ENCODE measurements at regions not wholly inside any gene's neighbourhood (a gene's known extent, or its start where the extent isn't known, plus 50 kb on each side); places are given as distances from the start of the nearest gene placed in this dataset.

DNA sequence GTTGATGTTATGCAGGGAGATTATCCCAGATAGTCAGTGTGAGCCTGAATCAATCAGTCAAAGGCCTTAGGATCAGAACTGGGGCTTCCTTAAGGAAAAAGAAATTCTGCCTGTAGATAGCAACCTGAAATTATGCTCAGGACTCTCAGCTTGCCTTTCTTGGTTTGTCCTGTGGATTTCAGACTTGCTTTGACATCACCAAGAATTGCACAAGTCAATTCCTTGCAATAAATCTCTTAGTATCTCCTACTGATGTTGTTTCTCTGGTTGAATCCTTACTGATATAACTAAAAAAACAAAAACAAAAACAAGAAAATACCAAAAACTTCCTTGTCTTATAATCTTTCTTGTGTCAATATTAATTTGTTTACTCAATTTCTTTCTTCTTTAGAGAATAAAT lies 258.9 kb upstream of the TCF21 start:
- Mint-ChIP-seq H3K27ac (ENCODE audit: unreplicated experiment) (no peak overlapping the region), H3K4me3 (ENCODE audit: unreplicated experiment) (no peak overlapping the region), H3K36me3 (ENCODE audit: low read depth) (no peaks in the 10 kb centered on the region), H3K9me3 (ENCODE audit: low read depth) (no peaks in the 10 kb centered on the region), H3K4me1 (ENCODE audit: low read depth) (no peaks in the 10 kb centered on the region), H3K27me3 (ENCODE audit: low read depth) (no peaks in the 10 kb centered on the region)
- TF ChIP-seq CTCF (IDR thresholded peaks at IDR 0.05) = no peak
- no peak for DNase-seq (ENCODE audit: low spot score)

GRCh38 chr6:133630651-133631050 lies 258.3 kb upstream of the TCF21 start:
- Mint-ChIP-seq H3K36me3 (ENCODE audit: low read depth) (no peaks in the 10 kb centered on the region), H3K27ac (ENCODE audit: unreplicated experiment) (no peak overlapping the region), H3K27me3 (ENCODE audit: low read depth) (no peaks in the 10 kb centered on the region), H3K4me3 (ENCODE audit: unreplicated experiment) (no peak overlapping the region), H3K9me3 (ENCODE audit: low read depth) (no peaks in the 10 kb centered on the region), H3K4me1 (ENCODE audit: low read depth) (no peaks in the 10 kb centered on the region)
- no peak for DNase-seq (ENCODE audit: low spot score)
- TF ChIP-seq CTCF (IDR thresholded peaks at IDR 0.05) = no peak

- Mint-ChIP-seq H3K27ac (ENCODE audit: unreplicated experiment) (no peak overlapping the region), H3K9me3 (ENCODE audit: low read depth) (no peaks in the 10 kb centered on the region), H3K27me3 (ENCODE audit: low read depth) (no peaks in the 10 kb centered on the region), H3K36me3 (ENCODE audit: low read depth) (no peaks in the 10 kb centered on the region), H3K4me1 (ENCODE audit: low read depth) (no peaks in the 10 kb centered on the region), H3K4me3 (ENCODE audit: unreplicated experiment) (no peak overlapping the region)
- TF ChIP-seq CTCF (IDR thresholded peaks at IDR 0.05) = peak; percentile 58
- DNase-seq (ENCODE audit: low spot score) = no peak
These were observed 257.5 kb upstream of the TCF21 start for GRCh38 chr6:133631421-133631820.

GRCh38 chr6:133632206-133632605 lies 256.7 kb upstream of the TCF21 start:
- TF ChIP-seq CTCF (IDR thresholded peaks at IDR 0.05) = no peak
- Mint-ChIP-seq H3K27me3 (ENCODE audit: low read depth) (no peaks in the 10 kb centered on the region), H3K27ac (ENCODE audit: unreplicated experiment) (no peak overlapping the region), H3K9me3 (ENCODE audit: low read depth) (no peaks in the 10 kb centered on the region), H3K4me1 (ENCODE audit: low read depth) (no peaks in the 10 kb centered on the region), H3K4me3 (ENCODE audit: unreplicated experiment) (no peak overlapping the region), H3K36me3 (ENCODE audit: low read depth) (no peaks in the 10 kb centered on the region)
- no peak for DNase-seq (ENCODE audit: low spot score)

- Mint-ChIP-seq H3K4me3 (ENCODE audit: unreplicated experiment) (no peak overlapping the region), H3K4me1 (ENCODE audit: low read depth) (no peaks in the 10 kb centered on the region), H3K36me3 (ENCODE audit: low read depth) (no peaks in the 10 kb centered on the region), H3K27ac (ENCODE audit: unreplicated experiment) (no peak overlapping the region), H3K27me3 (ENCODE audit: low read depth) (no peaks in the 10 kb centered on the region), H3K9me3 (ENCODE audit: low read depth) (no peaks in the 10 kb centered on the region)
- no peak for DNase-seq (ENCODE audit: low spot score)
- TF ChIP-seq CTCF (IDR thresholded peaks at IDR 0.05) = no peak
These were observed 256.0 kb upstream of the TCF21 start for GRCh38 chr6:133632906-133633305.
